ENCODE measurements at regions not wholly inside any gene's neighbourhood (a gene's known extent, or its start where the extent isn't known, plus 50 kb on each side); places are given as distances from the start of the nearest gene placed in this dataset.

GRCh38 chr1:22291057-22291456, 148.2 kb upstream of the WNT4 start:
- no peak for DNase-seq
- TF ChIP-seq CTCF (IDR thresholded peaks at IDR 0.05; ENCODE audit: borderline replicate concordance, extremely low read depth, low read length, poor library complexity, severe bottlenecking) (no peak), EZH2 (IDR thresholded peaks at IDR 0.05; ENCODE audit: borderline replicate concordance, low read depth, low read length, severe bottlenecking) (no peak)
- Histone ChIP-seq H3K9ac (ENCODE audit: low read depth, low read length) (no peak overlapping the region), H3K4me3 (ENCODE audit: low read depth in 1 of 2, low read length in 2 of 2) (no peak overlapping the region), H3K79me2 (ENCODE audit: insufficient read depth, low read length) (no peaks in the 10 kb centered on the region), H3K4me2 (ENCODE audit: insufficient read depth, low read length) (no peak overlapping the region), H2AFZ (ENCODE audit: low read depth, low read length) (no peak overlapping the region), H3K36me3 (ENCODE audit: insufficient read depth, low read length) (no peaks in the 10 kb centered on the region), H3K9me3 (ENCODE audit: insufficient read depth, low read length, severe bottlenecking) (no peaks in the 10 kb centered on the region), H3K27ac (ENCODE audit: low read length) (no peak overlapping the region), H3K4me1 (ENCODE audit: insufficient read depth, low read length) (peaks cover 2% of the 10 kb centered on the region), H4K20me1 (ENCODE audit: insufficient read depth, low read length) (no peaks in the 10 kb centered on the region), H3K27me3 (ENCODE audit: insufficient read depth, low read length, poor library complexity) (peaks cover 3% of the 10 kb centered on the region)
- ATAC-seq (ENCODE audit: insufficient read depth, low read depth) = no peak

- Histone ChIP-seq H4K20me1 (ENCODE audit: insufficient read depth, low read length) (no peaks in the 10 kb centered on the region), H3K9ac (ENCODE audit: low read depth, low read length) (no peak overlapping the region), H3K79me2 (ENCODE audit: insufficient read depth, low read length) (no peaks in the 10 kb centered on the region), H3K27me3 (ENCODE audit: insufficient read depth, low read length, poor library complexity) (peaks cover 7% of the 10 kb centered on the region), H2AFZ (ENCODE audit: low read depth, low read length) (no peak overlapping the region), H3K9me3 (ENCODE audit: insufficient read depth, low read length, severe bottlenecking) (no peaks in the 10 kb centered on the region), H3K4me3 (ENCODE audit: low read depth in 1 of 2, low read length in 2 of 2) (no peak overlapping the region), H3K27ac (ENCODE audit: low read length) (no peak overlapping the region), H3K4me1 (ENCODE audit: insufficient read depth, low read length) (peaks cover 6% of the 10 kb centered on the region), H3K36me3 (ENCODE audit: insufficient read depth, low read length) (no peaks in the 10 kb centered on the region), H3K4me2 (ENCODE audit: insufficient read depth, low read length) (no peak overlapping the region)
- DNase-seq (no peak), ATAC-seq (ENCODE audit: insufficient read depth, low read depth) (no peak)
- no peak for TF ChIP-seq CTCF (IDR thresholded peaks at IDR 0.05; ENCODE audit: borderline replicate concordance, extremely low read depth, low read length, poor library complexity, severe bottlenecking)
- TF ChIP-seq EZH2 (IDR thresholded peaks at IDR 0.05; ENCODE audit: borderline replicate concordance, low read depth, low read length, severe bottlenecking) = no peak
These were observed 148.6 kb upstream of the WNT4 start for GRCh38 chr1:22291494-22291893.

- Histone ChIP-seq H2AFZ (ENCODE audit: low read depth, low read length) (no peak overlapping the region), H3K36me3 (ENCODE audit: insufficient read depth, low read length) (no peaks in the 10 kb centered on the region), H3K27me3 (ENCODE audit: insufficient read depth, low read length, poor library complexity) (peaks cover 7% of the 10 kb centered on the region), H3K9me3 (ENCODE audit: insufficient read depth, low read length, severe bottlenecking) (no peaks in the 10 kb centered on the region), H3K4me2 (ENCODE audit: insufficient read depth, low read length) (no peak overlapping the region), H3K27ac (ENCODE audit: low read length) (no peak overlapping the region), H3K79me2 (ENCODE audit: insufficient read depth, low read length) (no peaks in the 10 kb centered on the region), H3K4me3 (ENCODE audit: low read depth in 1 of 2, low read length in 2 of 2) (no peak overlapping the region), H4K20me1 (ENCODE audit: insufficient read depth, low read length) (no peaks in the 10 kb centered on the region), H3K4me1 (ENCODE audit: insufficient read depth, low read length) (peaks cover 10% of the 10 kb centered on the region), H3K9ac (ENCODE audit: low read depth, low read length) (no peak overlapping the region)
- TF ChIP-seq EZH2 (IDR thresholded peaks at IDR 0.05; ENCODE audit: borderline replicate concordance, low read depth, low read length, severe bottlenecking) (no peak), CTCF (IDR thresholded peaks at IDR 0.05; ENCODE audit: borderline replicate concordance, extremely low read depth, low read length, poor library complexity, severe bottlenecking) (no peak)
- no peak for DNase-seq
- ATAC-seq (ENCODE audit: insufficient read depth, low read depth) = no peak
These were observed 149.3 kb upstream of the WNT4 start for GRCh38 chr1:22292011-22292788.
